Liver (tissue), 8 donors: ENCODE measurements at regions not wholly inside any gene's neighbourhood (a gene's known extent, or its start where the extent isn't known, plus 50 kb on each side); places are given as distances from the start of the nearest gene placed in this dataset.

Source experiments
- DNase-seq: peaks from one replicate; pipeline ENCODE4 v3.0.0-alpha.2; 2017; ENCODE audit warnings: low spot score
- H3K27ac ChIP-seq, 2 donors: one replicate each; pipeline ENCODE4 v1.7.0; 2013; ENCODE audit warnings: inconsistent platforms in 2 of 2, low read length in 2 of 2, control low read depth in 1 of 2, low read depth in 1 of 2, mild to moderate bottlenecking in 1 of 2
- H3K27me3 ChIP-seq, 4 donors: one replicate each; pipeline versions ENCODE4 v1.6.1 to v1.7.0; 2013; ENCODE audit warnings: low read length in 3 of 4, inconsistent platforms in 1 of 4, mild to moderate bottlenecking in 1 of 4, moderate library complexity in 1 of 4; ENCODE audit not compliant: control insufficient read depth in 4 of 4, insufficient read depth in 4 of 4
- H3K36me3 ChIP-seq, 4 donors: one replicate each; pipeline versions ENCODE4 v1.6.1 to v1.7.0; 2013; ENCODE audit warnings: low read length in 3 of 4, mild to moderate bottlenecking in 3 of 4, low read depth in 1 of 4, moderate library complexity in 1 of 4; ENCODE audit not compliant: control insufficient read depth in 4 of 4, insufficient read depth in 3 of 4
- H3K4me1 ChIP-seq, 4 donors: one replicate each; pipeline versions ENCODE4 v1.6.1 to v1.7.0; 2013; ENCODE audit warnings: low read length in 3 of 4, mild to moderate bottlenecking in 3 of 4, moderate library complexity in 1 of 4; ENCODE audit not compliant: control insufficient read depth in 4 of 4, insufficient read depth in 4 of 4
- H3K4me3 ChIP-seq, 3 donors: one replicate each; pipeline versions ENCODE4 v1.6.1 to v1.7.0; 2013; ENCODE audit warnings: low read length in 3 of 3, control low read depth in 1 of 3, low read depth in 1 of 3, mild to moderate bottlenecking in 1 of 3
- H3K9ac ChIP-seq, 2 donors: one replicate each; pipeline ENCODE4 v1.7.0; 2013; ENCODE audit warnings: low read length in 2 of 2, mild to moderate bottlenecking in 2 of 2, moderate library complexity in 2 of 2, control low read depth in 1 of 2, low read depth in 1 of 2
- H3K9me3 ChIP-seq, 4 donors: one replicate each; pipeline versions ENCODE4 v1.6.1 to v1.7.0; 2013; ENCODE audit warnings: low read length in 3 of 4; ENCODE audit not compliant: control insufficient read depth in 4 of 4
- CTCF ChIP-seq: fragments of 150-350 bp; IDR thresholded peaks from 2 replicates; pipeline ENCODE4 v1.5.1; 2017; ENCODE audit warnings: improper control_type of control experiment, low read depth, low read length; ENCODE audit not compliant: missing input control
- EGR1 ChIP-seq, 2 donors: IDR thresholded peaks; 2 replicates each; pipeline ENCODE4 v1.6.1; 2016 to 2018; ENCODE audit warnings: antibody characterized with exemption in 2 of 2, low read depth in 2 of 2
- FOXA2 ChIP-seq: IDR thresholded peaks from 2 replicates; pipeline ENCODE4 v1.6.1; 2016; ENCODE audit warnings: antibody characterized with exemption
- HNF4A ChIP-seq, 2 donors: conservative IDR thresholded peaks; 2 replicates each; pipeline ENCODE4 v1.6.1; 2016; ENCODE audit warnings: antibody characterized with exemption in 2 of 2, mild to moderate bottlenecking in 2 of 2
- HNF4G ChIP-seq: IDR thresholded peaks from 2 replicates; pipeline ENCODE4 v1.6.1; 2016; ENCODE audit warnings: antibody characterized with exemption
- RAD21 ChIP-seq, 2 donors: IDR thresholded peaks; 2 replicates each; pipeline ENCODE4 v1.6.1; 2016; ENCODE audit warnings: antibody characterized with exemption in 2 of 2, mild to moderate bottlenecking in 2 of 2
- REST ChIP-seq: IDR thresholded peaks from 2 replicates; pipeline ENCODE4 v1.6.1; 2016; ENCODE audit warnings: antibody characterized with exemption, mild to moderate bottlenecking
- SP1 ChIP-seq: IDR thresholded peaks from 2 replicates; pipeline ENCODE4 v1.6.1; 2018; ENCODE audit warnings: antibody characterized with exemption, mild to moderate bottlenecking
- ZBTB33 ChIP-seq: IDR thresholded peaks from 2 replicates; pipeline ENCODE4 v1.6.1; 2016; ENCODE audit warnings: antibody characterized with exemption
- WGBS: extraction: QIAGEN DNeasy Blood & Tissue Kit; methylation state at CpG from one replicate; pipeline ENCODE4 v1.1.7; 2013; 5-methylcytosine and 5-hydroxymethylcytosine counted together
- donor health status: healthy.
- donor health status: healthy.
- donor health status: healthy.
- donor health status: healthy.
- donor health status: healthy.

- Histone ChIP-seq H3K27ac (no peak overlapping the region), H3K9me3 (no peaks in the 10 kb centered on the region), H3K9ac (no peak overlapping the region), H3K36me3 (no peaks in the 10 kb centered on the region), H3K27me3 (no peaks in the 10 kb centered on the region), H3K4me3 (no peak overlapping the region), H3K4me1 (no peaks in the 10 kb centered on the region)
- TF ChIP-seq HNF4G (no peak), RAD21 (IDR thresholded peaks at IDR 0.05) (no peak), CTCF (no peak), EGR1 (IDR thresholded peaks at IDR 0.05; ENCODE audit: low read depth in 2 of 2) (no peak)
- DNase-seq = no peak
- 45% methylated on average over 2 of the region's 2 CpGs for WGBS
Measured at GRCh38 chr16:17766012-17766411, 295.3 kb upstream of the XYLT1 start.

- no peak for DNase-seq
- TF ChIP-seq ZBTB33 = no peak
- TF ChIP-seq REST = no peak
- no peak for TF ChIP-seq HNF4A (conservative IDR thresholded peaks at IDR 0.05)
- TF ChIP-seq HNF4G = no peak
- TF ChIP-seq SP1 = no peak
- no peak for TF ChIP-seq FOXA2
Measured at GRCh38 chr16:17759451-17760390, 289.0 kb upstream of the XYLT1 start.

More at GRCh38 chr16:17759451-17760390, 289.0 kb upstream of the XYLT1 start:
- Histone ChIP-seq H3K27ac (no peak overlapping the region), H3K36me3 (no peaks in the 10 kb centered on the region), H3K4me3 (no peak overlapping the region), H3K9me3 (peaks cover 0 to 3% (median under 1%) of the 10 kb centered on the region in 4 donors), H3K9ac (no peak overlapping the region), H3K4me1 (no peaks in the 10 kb centered on the region), H3K27me3 (peaks cover 0 to 3% (median 0%) of the 10 kb centered on the region in 4 donors)
- whole genome bisulfite sequencing = 76% methylated on average over 9 of the region's 9 CpGs
